IMR-90 (cell line): ENCODE measurements at regions not wholly inside any gene's neighbourhood (a gene's known extent, or its start where the extent isn't known, plus 50 kb on each side); places are given as distances from the start of the nearest gene placed in this dataset.

Experiments
- ATAC-seq: fragments of 200-7000 bp; cut with Tn5 transposase; 2 replicates; pipeline ENCODE4 v1.9.1; 2020; ENCODE audit warnings: low read depth, mild to moderate bottlenecking, moderate library complexity
- BruUV-seq: library from RNA; stranded (reverse); fragments of 400-500 nt; replicated peaks from 2 replicates; lab custom pipeline; 2021; lab: Mats Ljungman, UMichigan
- CTCF ChIA-PET: fragments of 300-600 bp; formaldehyde crosslinking; extraction: SDS; loops from one replicate; lab custom pipeline; 2021; ENCODE audit warnings: antibody characterized with exemption; lab: Yijun Ruan, JAX
- POLR2A ChIA-PET: fragments of 300-600 bp; sonication (Branson Sonifier 250); formaldehyde crosslinking; loops from one replicate; lab custom pipeline; 2022; ENCODE audit warnings: antibody characterized with exemption; ENCODE audit not compliant: unreplicated experiment; lab: Charles Lee
- DNase-seq: peaks from one replicate; pipeline ENCODE4 v3.0.0; 2013
- H2AFZ ChIP-seq: replicated peaks from 2 replicates; pipeline ENCODE3; 2013; ENCODE audit warnings: low read length, mild to moderate bottlenecking; ENCODE audit not compliant: poor library complexity
- H2AK5ac ChIP-seq: 2 replicates; pipeline ENCODE4 v1.6.1; 2013; ENCODE audit warnings: low read depth, low read length, inconsistent platforms
- H2AK9ac ChIP-seq: replicated peaks from 2 replicates; pipeline ENCODE3; 2013; ENCODE audit warnings: mild to moderate bottlenecking, low read depth, low read length, moderate library complexity; ENCODE audit not compliant: poor library complexity
- H2BK120ac ChIP-seq: 2 replicates; pipeline ENCODE4 v1.6.1; 2013; ENCODE audit warnings: low read depth, low read length, inconsistent platforms
- H2BK15ac ChIP-seq: 3 replicates; pipeline ENCODE4 v1.6.1; 2013; ENCODE audit warnings: low read depth, low read length, inconsistent platforms
- H2BK20ac ChIP-seq: 2 replicates; pipeline ENCODE4 v1.6.1; 2013; ENCODE audit warnings: low read depth, mild to moderate bottlenecking, inconsistent platforms, low read length, moderate library complexity
- H2BK5ac ChIP-seq: 2 replicates; pipeline ENCODE4 v1.6.1; 2013; ENCODE audit warnings: mild to moderate bottlenecking, low read depth, low read length, inconsistent platforms; ENCODE audit not compliant: poor library complexity, severe bottlenecking
- H3K14ac ChIP-seq: replicated peaks from 2 replicates; pipeline ENCODE4 v1.6.1; 2013; ENCODE audit warnings: low read depth, low read length, inconsistent platforms
- H3K18ac ChIP-seq: 2 replicates; pipeline ENCODE4 v1.6.1; 2013; ENCODE audit warnings: low read depth, low read length, control low read depth
- H3K23ac ChIP-seq: 2 replicates; pipeline ENCODE4 v1.6.1; 2013; ENCODE audit warnings: low read depth, low read length, inconsistent platforms
- H3K27ac ChIP-seq: 2 replicates; pipeline ENCODE4 v1.5.1; 2013; ENCODE audit warnings: mild to moderate bottlenecking, control low read depth, low read length; ENCODE audit not compliant: insufficient read depth
- H3K27me3 ChIP-seq: 2 replicates; pipeline ENCODE4 v1.6.1; 2013; ENCODE audit warnings: low read length; ENCODE audit not compliant: control insufficient read depth, insufficient read depth
- H3K36me3 ChIP-seq: 2 replicates; pipeline ENCODE4 v1.6.1; 2013; ENCODE audit warnings: low read length, mixed read lengths; ENCODE audit not compliant: control insufficient read depth, insufficient read depth
- H3K4ac ChIP-seq: 2 replicates; pipeline ENCODE4 v1.6.1; 2013; ENCODE audit warnings: low read depth, low read length, inconsistent platforms
- H3K4me1 ChIP-seq: 2 replicates; pipeline ENCODE4 v1.6.1; 2013; ENCODE audit warnings: low read length, mixed read lengths; ENCODE audit not compliant: control insufficient read depth, insufficient read depth
- H3K4me2 ChIP-seq: 2 replicates; pipeline ENCODE4 v1.6.1; 2013; ENCODE audit warnings: low read depth, mild to moderate bottlenecking, control low read depth, low read length, moderate library complexity
- H3K4me3 ChIP-seq: 2 replicates; pipeline ENCODE4 v1.5.1; 2013; ENCODE audit warnings: low read depth, mild to moderate bottlenecking, control low read depth, low read length, moderate library complexity; ENCODE audit not compliant: insufficient read depth
- H3K56ac ChIP-seq: 2 replicates; pipeline ENCODE4 v1.6.1; 2013; ENCODE audit warnings: low read length, inconsistent platforms; ENCODE audit not compliant: insufficient read depth; ENCODE audit errors: extremely low read depth
- H3K79me1 ChIP-seq, 2 experiments: 2 replicates each; pipeline ENCODE4 v1.6.1; 2013; ENCODE audit warnings: low read length in 2 of 2, inconsistent platforms in 1 of 2, low read depth in 1 of 2
- H3K9ac ChIP-seq: 2 replicates; pipeline ENCODE4 v1.6.1; 2013; ENCODE audit warnings: low read depth, low read length, control low read depth
- H3K9me1 ChIP-seq: 2 replicates; pipeline ENCODE4 v1.6.1; 2013; ENCODE audit warnings: low read length, inconsistent platforms; ENCODE audit not compliant: insufficient read depth
- H3K9me3 ChIP-seq: 2 replicates; pipeline ENCODE4 v1.6.1; 2013; ENCODE audit warnings: low read length; ENCODE audit not compliant: control insufficient read depth, insufficient read depth
- H4K20me1 ChIP-seq: 2 replicates; pipeline ENCODE4 v1.6.1; 2013; ENCODE audit warnings: low read length, inconsistent platforms; ENCODE audit not compliant: insufficient read depth
- H4K5ac ChIP-seq: 2 replicates; pipeline ENCODE4 v1.6.1; 2013; ENCODE audit warnings: mild to moderate bottlenecking, low read depth, low read length, control low read depth
- H4K8ac ChIP-seq, 2 experiments: 2 replicates each; pipeline ENCODE4 v1.6.1; 2013; ENCODE audit warnings: low read depth in 2 of 2, low read length in 2 of 2, control low read depth in 1 of 2, inconsistent platforms in 1 of 2
- H4K91ac ChIP-seq: 2 replicates; pipeline ENCODE4 v1.6.1; 2013; ENCODE audit warnings: low read depth, low read length, inconsistent platforms; ENCODE audit not compliant: insufficient read depth
- CEBPB ChIP-seq: IDR thresholded peaks from 2 replicates; pipeline ENCODE4 v1.6.1; 2012; ENCODE audit warnings: low read depth, low read length, improper control_type of control experiment
- POLR2A ChIP-seq: IDR thresholded peaks from 2 replicates; pipeline ENCODE4 v1.6.1; 2012; ENCODE audit warnings: mild to moderate bottlenecking, low read depth, low read length
- WGBS, 2 experiments: methylation state at CpG; one replicate each; pipeline versions ENCODE4 v1.1.5 to v1.1.7; 2013; ENCODE audit warnings: missing lambda C conversion rate in 2 of 2; ENCODE audit not compliant: insufficient read length in 1 of 2; ENCODE audit errors: extremely low coverage in 2 of 2; 5-methylcytosine and 5-hydroxymethylcytosine counted together
- dilution Hi-C: fragments of 300-500 bp; cut with HindIII; formaldehyde crosslinking; loops from one replicate; pipeline ENCODE4 v1.14.3; 2018; ENCODE audit warnings: low sequenced_read_pairs; ENCODE audit not compliant: unreplicated experiment
- in situ Hi-C: fragments of 300-500 bp; cut with MboI; formaldehyde crosslinking; loops from 3 replicates; pipeline ENCODE4 v1.14.3; 2019; ENCODE audit warnings: low sequenced_read_pairs, inconsistent platforms, mixed read lengths
- intact Hi-C: fragments of 100-400 bp; cut with micrococcal nuclease; formaldehyde crosslinking; loops from 2 replicates; pipeline ENCODE4 v1.10.0; 2022

- ChIA-PET CTCF (no interaction called here), POLR2A (no interaction called here)
- Histone ChIP-seq H2AK9ac (no peak overlapping the region), H4K20me1 (no peaks in the 10 kb centered on the region), H4K5ac (no peak overlapping the region), H3K4me2 (no peak overlapping the region), H3K27ac (no peak overlapping the region), H3K4ac (no peak overlapping the region), H2AFZ (no peak overlapping the region), H3K36me3 (no peaks in the 10 kb centered on the region), H3K23ac (no peak overlapping the region), H3K14ac (no peak overlapping the region), H2BK120ac (no peak overlapping the region), H4K8ac (no peak overlapping the region), H3K9ac (no peak overlapping the region), H3K4me3 (no peak overlapping the region), H2AK5ac (no peak overlapping the region), H2BK20ac (no peak overlapping the region), H3K4me1 (peaks cover 1% of the 10 kb centered on the region; the same call in 1 of the 2 replicates), H3K56ac (no peak overlapping the region), H3K18ac (no peak overlapping the region), H3K9me1 (no peaks in the 10 kb centered on the region; the same call in 1 of the 2 replicates), H2BK15ac (no peak overlapping the region), H3K27me3 (0 out of 2 replicates have a peak, but pooled peaks cover 1% of the 10 kb centered on the region), H3K9me3 (no peaks in the 10 kb centered on the region), H3K79me1 (no peaks in the 10 kb centered on the region), H4K91ac (no peak overlapping the region), H2BK5ac (no peak overlapping the region)
- TF ChIP-seq POLR2A (no peak), CEBPB (peak; percentile 28; the same call in 1 of the 2 replicates)
- WGBS, 2 experiments, result 0% methylated on average over 1 of the region's 8 CpGs; no CpG with 5 or more reads in 1 of the 2 experiments
- in situ Hi-C loops, result no loop called here
- dilution Hi-C loops, result no loop called here
- no TSS peak for BruUV-seq
- intact Hi-C loops, result loop anchor here (10.0 kb wide), 1 partner anchor 52 kb away; no protein-coding TSS in a partner anchor
- no peak for ATAC-seq
- DNase-seq, result no peak
These were observed 166.6 kb downstream of the PMAIP1 start for GRCh38 chr18:60066219-60066975.
